Gastroesophageal sphincter (tissue), 4 donors: ENCODE measurements at regions not wholly inside any gene's neighbourhood (a gene's known extent, or its start where the extent isn't known, plus 50 kb on each side); places are given as distances from the start of the nearest gene placed in this dataset.

Experiments
- ATAC-seq: fragments of 150-250 bp; one replicate; pipeline ENCODE4 v1.9.1; 2016; ENCODE audit warnings: mild to moderate bottlenecking, moderate library complexity
- H3K27ac ChIP-seq, 4 donors: fragments of 200-600 bp; sonication (generic) in 3 of 4; 1 replicate in 3 of 4; 2 replicates in 1 of 4; pipeline ENCODE4 v1.5.1; 2016 to 2019
- H3K27me3 ChIP-seq: fragments of 200-600 bp; sonication (generic); one replicate; pipeline ENCODE4 v1.5.1; 2019
- H3K36me3 ChIP-seq, 2 donors: fragments of 200-600 bp; sonication (generic); one replicate each; pipeline ENCODE4 v1.5.1; 2019; ENCODE audit warnings: control low read depth in 1 of 2
- H3K4me1 ChIP-seq, 3 donors: fragments of 200-600 bp; sonication (generic); 1 replicate in 2 of 3; 2 replicates in 1 of 3; pipeline ENCODE4 v1.5.1; 2016 to 2019; ENCODE audit warnings: control low read depth in 2 of 3
- H3K4me3 ChIP-seq, 2 donors: fragments of 200-600 bp; sonication (generic); one replicate each; pipeline ENCODE4 v1.5.1; 2019; ENCODE audit warnings: mild to moderate bottlenecking in 1 of 2, moderate library complexity in 1 of 2
- H3K9me3 ChIP-seq, 3 donors: fragments of 200-600 bp; sonication (generic); one replicate each; pipeline ENCODE4 v1.5.1; 2017 to 2019; ENCODE audit warnings: control low read depth in 2 of 3
- EP300 ChIP-seq: sonication (generic); formaldehyde crosslinking; IDR thresholded peaks from one replicate; pipeline ENCODE4 v1.6.1; 2017; ENCODE audit warnings: antibody characterized with exemption, mild to moderate bottlenecking
- POLR2A ChIP-seq, 2 donors: fragments of 450-650 bp; IDR thresholded peaks; one replicate each; pipeline ENCODE4 v1.6.1; 2017; ENCODE audit warnings: antibody characterized with exemption in 2 of 2, mild to moderate bottlenecking in 2 of 2, moderate library complexity in 1 of 2
- POLR2AphosphoS5 ChIP-seq: sonication (generic); formaldehyde crosslinking; IDR thresholded peaks from one replicate; pipeline ENCODE4 v1.6.1; 2017; ENCODE audit warnings: antibody characterized with exemption
- WGBS, 2 donors: methylation state at CpG; one replicate each; pipeline ENCODE4 v1.1.5; 2018; ENCODE audit warnings: low coverage in 1 of 2; 5-methylcytosine and 5-hydroxymethylcytosine counted together
- TF ChIP-seq, protein P1 (sequence below), 4 experiments: fragments of 200-600 bp in 2 of 4; fragments of 450-650 bp in 2 of 4; sonication (generic) in 1 of 4; IDR thresholded peaks; one replicate each; pipeline ENCODE4 v1.5.1; 2017 to 2019; ENCODE audit warnings: antibody characterized with exemption in 4 of 4, mild to moderate bottlenecking in 2 of 4, moderate library complexity in 2 of 4

DNA sequence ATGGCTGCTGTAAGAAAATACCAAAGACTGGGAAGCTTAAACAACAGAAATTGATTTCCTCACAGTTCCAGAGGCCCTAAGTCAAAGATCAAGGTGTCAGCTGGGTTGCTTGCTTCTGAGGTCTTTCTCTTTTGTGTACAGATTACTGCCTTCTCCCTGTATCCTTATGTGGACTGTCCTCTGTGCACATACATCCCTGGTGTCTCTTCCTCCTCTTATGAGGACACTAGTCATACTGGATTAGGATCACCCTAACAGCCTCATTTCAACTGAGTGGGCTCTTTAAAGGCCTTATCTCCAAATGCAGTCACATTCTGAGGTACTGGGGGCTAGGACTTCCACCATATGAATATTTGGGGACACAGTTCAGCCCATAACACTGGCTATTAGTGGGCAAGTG is 130.0 kb upstream of the DTNBP1 start:
- H3K4me3 ChIP-seq: no peak overlapping the region
- no peaks in the 10 kb centered on the region for H3K36me3 ChIP-seq
- peaks cover 0 to 5% (median 0%) of the 10 kb centered on the region in 3 donors for H3K9me3 ChIP-seq
- no peaks in the 10 kb centered on the region for H3K27me3 ChIP-seq
- H3K27ac ChIP-seq: no peak overlapping the region
- TF ChIP-seq POLR2AphosphoS5 (no peak), EP300 (no peak), POLR2A (IDR thresholded peaks at IDR 0.05) (no peak)
- TF ChIP-seq, protein P1, sequence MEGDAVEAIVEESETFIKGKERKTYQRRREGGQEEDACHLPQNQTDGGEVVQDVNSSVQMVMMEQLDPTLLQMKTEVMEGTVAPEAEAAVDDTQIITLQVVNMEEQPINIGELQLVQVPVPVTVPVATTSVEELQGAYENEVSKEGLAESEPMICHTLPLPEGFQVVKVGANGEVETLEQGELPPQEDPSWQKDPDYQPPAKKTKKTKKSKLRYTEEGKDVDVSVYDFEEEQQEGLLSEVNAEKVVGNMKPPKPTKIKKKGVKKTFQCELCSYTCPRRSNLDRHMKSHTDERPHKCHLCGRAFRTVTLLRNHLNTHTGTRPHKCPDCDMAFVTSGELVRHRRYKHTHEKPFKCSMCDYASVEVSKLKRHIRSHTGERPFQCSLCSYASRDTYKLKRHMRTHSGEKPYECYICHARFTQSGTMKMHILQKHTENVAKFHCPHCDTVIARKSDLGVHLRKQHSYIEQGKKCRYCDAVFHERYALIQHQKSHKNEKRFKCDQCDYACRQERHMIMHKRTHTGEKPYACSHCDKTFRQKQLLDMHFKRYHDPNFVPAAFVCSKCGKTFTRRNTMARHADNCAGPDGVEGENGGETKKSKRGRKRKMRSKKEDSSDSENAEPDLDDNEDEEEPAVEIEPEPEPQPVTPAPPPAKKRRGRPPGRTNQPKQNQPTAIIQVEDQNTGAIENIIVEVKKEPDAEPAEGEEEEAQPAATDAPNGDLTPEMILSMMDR (IDR thresholded peaks at IDR 0.05): no peak
- no peak for ATAC-seq
- H3K4me1 ChIP-seq: no peaks in the 10 kb centered on the region

DNA sequence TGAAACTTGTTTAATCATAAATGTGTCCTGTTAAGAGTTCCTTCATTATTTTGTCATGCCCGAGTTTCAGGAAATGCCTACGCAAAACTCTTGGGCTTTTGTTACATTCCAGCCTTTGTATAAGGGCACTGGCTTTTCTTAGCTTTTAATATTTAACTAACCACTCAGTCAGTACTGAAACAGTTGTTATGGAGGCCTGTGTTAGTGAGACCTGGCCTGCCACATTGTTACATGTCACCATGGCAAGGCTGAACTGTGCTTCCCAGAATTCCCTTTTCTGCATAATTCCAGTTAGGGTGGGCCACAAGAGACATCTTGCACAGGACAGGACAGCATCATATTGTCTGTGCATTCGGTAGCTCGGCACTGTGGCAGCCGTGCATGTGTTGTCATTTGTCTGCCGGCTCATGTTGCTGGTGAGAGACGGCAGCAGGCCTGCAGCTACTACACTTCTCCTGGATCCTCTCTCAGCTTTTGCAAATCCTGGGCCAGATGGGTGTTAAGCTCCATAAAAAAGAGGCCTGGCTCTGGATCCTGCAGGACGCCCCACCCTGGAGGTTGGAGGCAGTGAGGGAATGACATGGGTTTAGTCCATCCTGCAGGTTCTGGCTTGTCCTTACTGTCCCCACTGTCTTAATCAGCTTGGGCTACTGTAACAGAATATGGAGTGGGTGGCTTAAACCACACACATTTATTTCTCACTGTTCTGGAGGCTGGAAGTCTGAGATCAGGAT is 128.8 kb upstream of the DTNBP1 start:
- TF ChIP-seq POLR2AphosphoS5 (no peak), POLR2A (IDR thresholded peaks at IDR 0.05) (no peak), EP300 (no peak)
- TF ChIP-seq, protein P1 (IDR thresholded peaks at IDR 0.05): no peak
- Histone ChIP-seq H3K4me1 (no peaks in the 10 kb centered on the region), H3K9me3 (no peaks in the 10 kb centered on the region), H3K27ac (no peak overlapping the region), H3K27me3 (no peaks in the 10 kb centered on the region), H3K36me3 (no peaks in the 10 kb centered on the region), H3K4me3 (no peak overlapping the region)
- no peak for ATAC-seq
- WGBS, 2 donors: 76 to 88% methylated on average over 2 to 7 of the region's 8 CpGs

DNA sequence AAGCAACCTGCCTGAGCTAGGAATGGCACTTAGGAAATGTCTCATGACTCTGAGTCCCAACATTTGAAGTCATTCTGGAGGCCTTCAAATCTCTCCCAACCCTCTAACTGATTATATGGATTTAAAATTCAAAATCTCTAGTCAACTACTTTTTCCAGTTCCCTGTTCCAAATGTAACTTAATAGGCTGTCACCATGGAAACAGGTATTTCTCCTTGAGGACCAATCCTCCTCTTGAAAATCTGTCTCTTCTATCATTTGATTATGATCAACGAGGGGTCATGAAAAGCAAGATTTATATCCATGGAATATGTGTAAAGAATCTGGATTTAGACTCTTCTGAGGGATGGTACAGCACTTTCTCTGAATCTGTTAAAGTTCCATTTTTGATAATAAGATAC is 127.3 kb upstream of the DTNBP1 start:
- ATAC-seq: no peak
- Histone ChIP-seq H3K36me3 (no peaks in the 10 kb centered on the region), H3K4me3 (no peak overlapping the region), H3K27ac (no peak overlapping the region), H3K27me3 (no peaks in the 10 kb centered on the region), H3K9me3 (no peaks in the 10 kb centered on the region), H3K4me1 (no peaks in the 10 kb centered on the region)
- TF ChIP-seq POLR2A (IDR thresholded peaks at IDR 0.05) (no peak), EP300 (no peak), POLR2AphosphoS5 (no peak)
- TF ChIP-seq, protein P1 (IDR thresholded peaks at IDR 0.05): no peak
- WGBS, 2 donors: 67 to 70% methylated on average over 1 of the region's 1 CpG

DNA sequence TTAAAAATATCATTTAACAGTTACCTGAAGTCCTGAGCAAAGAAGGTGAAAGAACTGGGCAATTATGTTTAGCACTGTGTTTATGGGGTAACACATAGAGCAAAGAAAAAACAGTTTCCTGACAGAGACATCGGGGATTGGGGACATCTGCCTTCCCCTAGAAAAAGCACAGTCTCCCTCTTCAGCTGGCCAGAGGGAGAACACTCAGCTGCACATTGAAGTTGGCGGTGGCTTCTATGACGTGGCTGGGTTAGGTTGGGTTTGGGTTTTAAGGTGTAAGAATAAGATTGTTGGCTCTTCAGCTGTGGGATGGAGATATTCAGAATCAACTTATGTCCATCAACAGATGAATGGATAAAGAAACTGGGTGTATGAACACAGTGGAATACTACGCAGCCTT is 124.0 kb upstream of the DTNBP1 start:
- Histone ChIP-seq H3K36me3 (no peaks in the 10 kb centered on the region), H3K4me1 (no peaks in the 10 kb centered on the region), H3K27ac (no peak overlapping the region), H3K4me3 (no peak overlapping the region), H3K27me3 (no peaks in the 10 kb centered on the region), H3K9me3 (no peaks in the 10 kb centered on the region)
- TF ChIP-seq POLR2AphosphoS5 (no peak), EP300 (no peak), POLR2A (IDR thresholded peaks at IDR 0.05) (no peak)
- TF ChIP-seq, protein P1 (IDR thresholded peaks at IDR 0.05): no peak
- no peak for ATAC-seq
- 90 to 100% methylated on average over 3 of the region's 4 CpGs for WGBS, 2 donors

DNA sequence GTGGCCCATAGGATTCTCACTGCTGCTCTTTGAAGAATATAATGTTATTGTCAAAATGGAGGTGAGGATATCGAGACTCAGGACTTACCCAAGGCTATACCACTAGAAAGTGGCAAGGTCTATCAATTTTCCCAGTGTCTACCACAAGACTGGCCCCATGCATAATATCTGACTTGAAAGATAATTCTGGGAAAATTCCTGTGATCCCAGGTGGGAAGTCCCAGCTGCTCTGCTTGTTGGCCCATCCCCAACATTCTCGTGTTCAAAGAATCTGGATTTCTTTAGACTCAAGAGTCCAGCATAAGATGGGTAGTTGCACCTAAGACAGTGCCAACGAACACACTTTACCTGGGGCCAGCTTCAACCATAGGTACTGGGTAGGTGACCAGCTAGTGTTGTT is 120.7 kb upstream of the DTNBP1 start:
- no peaks in the 10 kb centered on the region for H3K9me3 ChIP-seq
- H3K27ac ChIP-seq: no peak overlapping the region
- no peaks in the 10 kb centered on the region for H3K27me3 ChIP-seq
- TF ChIP-seq EP300 (no peak), POLR2A (IDR thresholded peaks at IDR 0.05) (no peak), POLR2AphosphoS5 (no peak)
- TF ChIP-seq, protein P1 (IDR thresholded peaks at IDR 0.05): no peak
- H3K4me1 ChIP-seq: no peaks in the 10 kb centered on the region
- H3K4me3 ChIP-seq: no peak overlapping the region
- H3K36me3 ChIP-seq: no peaks in the 10 kb centered on the region
- ATAC-seq: no peak
- WGBS, 2 donors: 75 to 85% methylated on average over 3 of the region's 3 CpGs
